ENCODE measurements at regions not wholly inside any gene's neighbourhood (a gene's known extent, or its start where the extent isn't known, plus 50 kb on each side); places are given as distances from the start of the nearest gene placed in this dataset.

DNA sequence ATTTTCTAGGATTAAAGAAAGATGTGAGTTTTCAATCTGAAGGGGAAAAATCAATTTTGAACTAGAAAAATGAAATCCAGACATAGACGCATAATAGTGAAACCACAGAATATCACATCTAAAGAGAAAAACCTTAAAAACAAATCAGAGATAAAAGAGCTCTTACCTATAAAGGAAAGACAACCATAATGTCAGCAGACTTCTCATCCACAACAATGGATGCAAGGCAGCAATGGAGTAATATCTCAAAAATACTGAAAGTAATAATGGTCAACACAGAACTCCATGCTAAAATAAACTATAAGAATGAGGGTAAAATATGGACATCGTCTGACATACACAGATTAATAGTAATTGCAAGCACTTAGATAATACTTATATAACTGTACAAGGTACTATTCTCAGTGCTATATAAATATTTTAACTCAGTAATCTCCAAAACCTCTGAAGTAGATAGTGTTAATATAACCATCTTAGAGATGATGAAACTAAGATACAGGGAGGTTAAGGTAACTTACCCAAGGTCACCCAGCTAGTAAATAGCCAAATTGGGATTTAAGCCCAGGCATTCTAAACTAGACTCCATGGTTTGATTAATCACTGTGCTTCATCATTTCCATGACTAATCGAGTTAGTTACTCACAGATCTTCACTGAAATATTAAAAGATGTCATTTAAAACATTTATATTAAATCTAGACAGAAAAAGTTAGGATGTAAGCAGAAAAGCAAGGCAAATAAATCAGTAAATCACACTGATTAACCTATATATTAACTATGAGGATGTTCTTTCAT is 89.4 kb upstream of the SPTBN1 start:
- TF ChIP-seq, protein P1, sequence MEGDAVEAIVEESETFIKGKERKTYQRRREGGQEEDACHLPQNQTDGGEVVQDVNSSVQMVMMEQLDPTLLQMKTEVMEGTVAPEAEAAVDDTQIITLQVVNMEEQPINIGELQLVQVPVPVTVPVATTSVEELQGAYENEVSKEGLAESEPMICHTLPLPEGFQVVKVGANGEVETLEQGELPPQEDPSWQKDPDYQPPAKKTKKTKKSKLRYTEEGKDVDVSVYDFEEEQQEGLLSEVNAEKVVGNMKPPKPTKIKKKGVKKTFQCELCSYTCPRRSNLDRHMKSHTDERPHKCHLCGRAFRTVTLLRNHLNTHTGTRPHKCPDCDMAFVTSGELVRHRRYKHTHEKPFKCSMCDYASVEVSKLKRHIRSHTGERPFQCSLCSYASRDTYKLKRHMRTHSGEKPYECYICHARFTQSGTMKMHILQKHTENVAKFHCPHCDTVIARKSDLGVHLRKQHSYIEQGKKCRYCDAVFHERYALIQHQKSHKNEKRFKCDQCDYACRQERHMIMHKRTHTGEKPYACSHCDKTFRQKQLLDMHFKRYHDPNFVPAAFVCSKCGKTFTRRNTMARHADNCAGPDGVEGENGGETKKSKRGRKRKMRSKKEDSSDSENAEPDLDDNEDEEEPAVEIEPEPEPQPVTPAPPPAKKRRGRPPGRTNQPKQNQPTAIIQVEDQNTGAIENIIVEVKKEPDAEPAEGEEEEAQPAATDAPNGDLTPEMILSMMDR (IDR thresholded peaks at IDR 0.05), result no peak
- TF ChIP-seq POLR2A (IDR thresholded peaks at IDR 0.05), result no peak
